KMS-11 (cell line): ENCODE measurements at regions not wholly inside any gene's neighbourhood (a gene's known extent, or its start where the extent isn't known, plus 50 kb on each side); places are given as distances from the start of the nearest gene placed in this dataset.

ENCODE experiments used
- H2AFZ ChIP-seq: fragments of 200-600 bp; sonication (generic); 2 replicates; pipeline ENCODE4 v1.6.1; 2016; ENCODE audit warnings: antibody characterized with exemption, mixed run types, low read depth
- H3K27ac ChIP-seq: fragments of 200-600 bp; sonication (generic); 2 replicates; pipeline ENCODE4 v1.6.1; 2016; ENCODE audit warnings: mild to moderate bottlenecking, mixed run types
- H3K27me3 ChIP-seq: fragments of 200-600 bp; sonication (generic); 2 replicates; pipeline ENCODE4 v1.6.1; 2017; ENCODE audit warnings: mild to moderate bottlenecking, low read depth, mixed run types, moderate library complexity; ENCODE audit not compliant: insufficient read depth
- H3K36me3 ChIP-seq: fragments of 200-600 bp; sonication (generic); 2 replicates; pipeline ENCODE4 v1.6.1; 2017; ENCODE audit warnings: mild to moderate bottlenecking, mixed run types; ENCODE audit not compliant: insufficient read depth
- H3K4me1 ChIP-seq: fragments of 200-600 bp; sonication (generic); 2 replicates; pipeline ENCODE4 v1.6.1; 2016; ENCODE audit warnings: mild to moderate bottlenecking, low read depth, mixed run types; ENCODE audit not compliant: poor library complexity, severe bottlenecking
- H3K4me2 ChIP-seq: fragments of 200-600 bp; sonication (generic); 2 replicates; pipeline ENCODE4 v1.7.0; 2016; ENCODE audit warnings: mild to moderate bottlenecking, mixed run types
- H3K4me3 ChIP-seq: fragments of 200-600 bp; sonication (generic); IDR thresholded peaks from 2 replicates; pipeline ENCODE4 v1.6.1; 2017; ENCODE audit warnings: low read depth, low read length, mixed read lengths; ENCODE audit not compliant: insufficient read depth
- H3K79me2 ChIP-seq: fragments of 200-600 bp; sonication (generic); 2 replicates; pipeline ENCODE4 v1.6.1; 2016; ENCODE audit warnings: low read depth, mixed run types; ENCODE audit not compliant: insufficient read depth
- H3K9ac ChIP-seq: fragments of 200-600 bp; sonication (generic); 2 replicates; pipeline ENCODE4 v1.6.1; 2016; ENCODE audit warnings: mild to moderate bottlenecking, mixed run types
- H4K20me1 ChIP-seq: fragments of 200-600 bp; sonication (generic); 2 replicates; pipeline ENCODE4 v1.6.1; 2016; ENCODE audit warnings: mild to moderate bottlenecking, mixed run types; ENCODE audit not compliant: insufficient read depth
- CTCF ChIP-seq: fragments of 200-600 bp; sonication (generic); conservative IDR thresholded peaks from 2 replicates; pipeline ENCODE4 v1.6.1; 2017; ENCODE audit warnings: low read depth, mild to moderate bottlenecking, antibody characterized with exemption, low read length, moderate library complexity, mixed read lengths

GRCh38 chr21:28138272-28138671, 854.4 kb downstream of the LTN1 start:
- no peaks in the 10 kb centered on the region for H3K36me3 ChIP-seq
- no peaks in the 10 kb centered on the region for H3K4me1 ChIP-seq
- H4K20me1 ChIP-seq, result no peaks in the 10 kb centered on the region
- H3K27ac ChIP-seq, result no peak overlapping the region
- no peak overlapping the region for H2AFZ ChIP-seq
- H3K4me2 ChIP-seq, result no peak overlapping the region
- no peaks in the 10 kb centered on the region for H3K79me2 ChIP-seq
- H3K9ac ChIP-seq, result no peak overlapping the region
- no peak for TF ChIP-seq CTCF
- H3K27me3 ChIP-seq, result no peaks in the 10 kb centered on the region
- no peak overlapping the region for H3K4me3 ChIP-seq

DNA sequence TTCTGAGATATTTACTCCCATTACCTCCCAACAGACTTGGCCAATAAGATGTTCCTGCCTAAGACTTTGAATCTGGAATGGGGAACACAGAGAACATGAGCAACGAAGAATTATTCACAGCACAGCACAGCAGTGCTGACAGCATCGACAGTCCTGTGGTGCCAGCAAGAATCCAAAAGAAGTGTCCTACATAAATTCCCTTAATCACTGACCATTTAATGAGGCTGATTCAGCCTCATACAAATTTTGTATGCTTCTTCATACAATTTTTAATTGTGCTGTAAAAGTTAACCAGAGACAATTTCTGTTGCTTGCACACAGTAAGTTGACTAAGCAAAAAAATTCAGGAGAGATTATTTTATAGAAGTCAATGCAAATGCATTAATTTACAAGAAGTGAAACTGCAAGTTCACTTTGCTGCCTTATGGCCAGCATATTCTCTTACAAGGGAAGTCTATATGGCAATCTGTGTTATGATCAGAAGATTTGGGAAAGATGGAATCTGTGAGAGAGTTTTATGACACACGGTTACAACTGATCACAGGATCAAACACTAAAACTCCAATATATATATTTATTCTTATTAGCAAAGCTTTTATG, 855.9 kb downstream of the LTN1 start:
- H3K27me3 ChIP-seq, result no peaks in the 10 kb centered on the region
- no peak overlapping the region for H3K9ac ChIP-seq
- H3K4me3 ChIP-seq, result no peak overlapping the region
- H3K27ac ChIP-seq, result no peak overlapping the region
- no peak overlapping the region for H3K4me2 ChIP-seq
- H2AFZ ChIP-seq, result no peak overlapping the region
- TF ChIP-seq CTCF, result no peak
- H3K36me3 ChIP-seq, result no peaks in the 10 kb centered on the region
- H3K79me2 ChIP-seq, result no peaks in the 10 kb centered on the region
- no peaks in the 10 kb centered on the region for H4K20me1 ChIP-seq
- no peaks in the 10 kb centered on the region for H3K4me1 ChIP-seq

- TF ChIP-seq CTCF, result no peak
- H3K79me2 ChIP-seq, result no peaks in the 10 kb centered on the region
- H3K9ac ChIP-seq, result no peak overlapping the region
- no peak overlapping the region for H3K4me3 ChIP-seq
- no peak overlapping the region for H2AFZ ChIP-seq
- H3K36me3 ChIP-seq, result no peaks in the 10 kb centered on the region
- H3K4me2 ChIP-seq, result no peak overlapping the region
- H3K4me1 ChIP-seq, result no peaks in the 10 kb centered on the region
- H3K27ac ChIP-seq, result no peak overlapping the region
- H3K27me3 ChIP-seq, result no peaks in the 10 kb centered on the region
- H4K20me1 ChIP-seq, result no peaks in the 10 kb centered on the region
Observed at GRCh38 chr21:28135646-28136045, 857.0 kb downstream of the LTN1 start.

GRCh38 chr21:28133116-28133515, 859.6 kb downstream of the LTN1 start:
- no peaks in the 10 kb centered on the region for H3K4me1 ChIP-seq
- no peaks in the 10 kb centered on the region for H3K27me3 ChIP-seq
- no peak overlapping the region for H3K4me3 ChIP-seq
- no peak overlapping the region for H3K9ac ChIP-seq
- H3K36me3 ChIP-seq, result no peaks in the 10 kb centered on the region
- H4K20me1 ChIP-seq, result no peaks in the 10 kb centered on the region
- H3K79me2 ChIP-seq, result no peaks in the 10 kb centered on the region
- no peak overlapping the region for H2AFZ ChIP-seq
- no peak overlapping the region for H3K4me2 ChIP-seq
- H3K27ac ChIP-seq, result no peak overlapping the region
- no peak for TF ChIP-seq CTCF
